Omental fat pad (tissue), 3 donors: ENCODE measurements at regions not wholly inside any gene's neighbourhood (a gene's known extent, or its start where the extent isn't known, plus 50 kb on each side); places are given as distances from the start of the nearest gene placed in this dataset.
"Not testable (repeated sequence)": the region's sequence is repeated elsewhere in the genome, so short reads cannot be mapped to it uniquely, and the experiment has no call there.

Experiments
- ATAC-seq: fragments of 150-250 bp; one replicate; pipeline ENCODE4 v1.9.1; 2016; ENCODE audit warnings: mild to moderate bottlenecking, moderate library complexity; ENCODE audit not compliant: low FRiP score
- DNase-seq: peaks from one replicate; pipeline ENCODE4 v3.0.0-alpha.2; 2019; ENCODE audit warnings: low spot score
- CTCF ChIP-seq, 3 donors: fragments of 450-650 bp; IDR thresholded peaks; one replicate each; pipeline ENCODE4 v1.5.1; 2016 to 2017; ENCODE audit warnings: antibody characterized with exemption in 3 of 3, mild to moderate bottlenecking in 3 of 3, moderate library complexity in 2 of 3

DNA sequence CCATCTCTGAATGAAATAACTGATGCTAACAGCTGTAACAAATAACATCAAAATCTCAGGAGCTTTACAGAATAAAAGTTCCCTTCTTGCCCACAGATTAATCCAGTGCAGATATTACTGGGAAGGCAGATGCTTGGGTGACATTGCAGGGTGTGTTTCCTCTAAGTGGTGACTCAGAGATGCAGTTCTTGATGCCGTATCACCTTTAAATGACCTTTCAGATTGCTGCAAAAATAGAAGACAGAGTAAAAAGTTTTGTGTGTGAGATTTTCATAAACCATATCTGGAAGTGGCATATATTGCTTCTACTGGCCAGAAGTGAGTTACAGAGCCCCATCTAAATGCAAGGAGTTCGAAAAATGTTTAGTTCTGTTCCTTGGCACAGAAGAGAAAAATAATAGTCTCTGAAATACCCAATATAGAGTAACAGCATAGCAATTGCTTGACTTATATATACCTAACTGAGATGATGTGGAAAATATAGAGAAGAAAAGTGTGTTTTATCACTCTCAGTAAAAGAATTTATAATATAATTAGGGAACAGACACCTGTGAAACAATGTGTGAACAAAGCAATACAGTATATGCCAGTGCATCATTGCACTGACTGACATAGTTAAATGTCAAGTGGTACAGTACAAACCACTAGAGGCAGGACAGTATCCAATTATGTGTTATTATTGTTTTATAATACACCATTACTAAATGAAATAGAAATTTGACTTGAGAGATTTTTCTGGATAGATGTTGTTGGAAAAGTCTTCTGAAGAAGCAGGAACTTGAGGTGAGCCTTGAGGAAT lies 430.7 kb upstream of the CBLB start:
- ATAC-seq (no peak), DNase-seq (no peak)
- TF ChIP-seq CTCF (IDR thresholded peaks at IDR 0.05) = no peak

DNA sequence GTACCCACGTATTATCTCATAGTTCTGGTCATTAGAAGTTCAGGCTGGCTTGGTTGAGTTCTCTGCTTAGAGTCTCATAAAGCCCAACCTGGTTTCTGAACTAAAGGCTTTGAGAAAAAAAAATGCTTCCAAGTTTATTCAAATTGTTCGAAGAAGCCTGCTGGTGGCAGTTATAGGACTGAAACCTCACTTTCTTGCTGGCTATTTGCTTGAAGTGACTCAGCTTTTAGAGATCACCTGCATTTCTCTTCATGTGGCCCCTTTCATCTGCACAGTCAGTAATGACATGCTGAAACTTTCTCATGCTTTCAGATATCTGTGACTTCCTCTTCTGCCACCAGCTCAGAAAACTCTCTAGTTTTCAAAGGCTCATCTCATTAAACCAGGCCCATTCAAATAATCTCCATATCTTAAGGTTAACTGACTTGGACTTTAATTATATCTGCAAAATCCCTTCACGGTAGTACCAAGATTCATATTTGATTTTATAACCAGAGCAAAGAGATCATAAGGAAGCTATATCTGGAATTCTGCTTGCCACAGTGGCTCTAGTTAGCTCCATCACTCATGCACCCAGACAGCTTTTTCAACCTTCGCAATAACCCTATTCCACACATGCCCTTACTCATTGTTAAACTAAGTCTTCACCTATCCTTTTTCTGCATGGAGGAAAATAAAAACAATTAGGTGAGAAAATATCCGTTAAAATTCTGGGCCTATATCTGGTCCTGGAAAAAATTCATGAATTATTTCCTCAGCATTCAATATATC lies 433.8 kb upstream of the CBLB start:
- ATAC-seq (no peak), DNase-seq (no peak)
- TF ChIP-seq CTCF (IDR thresholded peaks at IDR 0.05) = no peak

GRCh38 chr3:106303766-106304165 lies 435.0 kb upstream of the CBLB start:
- DNase-seq = no peak
- no peak for TF ChIP-seq CTCF (IDR thresholded peaks at IDR 0.05)
- no peak for ATAC-seq

- no peak for TF ChIP-seq CTCF (IDR thresholded peaks at IDR 0.05)
- DNase-seq (no peak), ATAC-seq (no peak)
Observed at GRCh38 chr3:106305127-106305526, 436.3 kb upstream of the CBLB start.

DNA sequence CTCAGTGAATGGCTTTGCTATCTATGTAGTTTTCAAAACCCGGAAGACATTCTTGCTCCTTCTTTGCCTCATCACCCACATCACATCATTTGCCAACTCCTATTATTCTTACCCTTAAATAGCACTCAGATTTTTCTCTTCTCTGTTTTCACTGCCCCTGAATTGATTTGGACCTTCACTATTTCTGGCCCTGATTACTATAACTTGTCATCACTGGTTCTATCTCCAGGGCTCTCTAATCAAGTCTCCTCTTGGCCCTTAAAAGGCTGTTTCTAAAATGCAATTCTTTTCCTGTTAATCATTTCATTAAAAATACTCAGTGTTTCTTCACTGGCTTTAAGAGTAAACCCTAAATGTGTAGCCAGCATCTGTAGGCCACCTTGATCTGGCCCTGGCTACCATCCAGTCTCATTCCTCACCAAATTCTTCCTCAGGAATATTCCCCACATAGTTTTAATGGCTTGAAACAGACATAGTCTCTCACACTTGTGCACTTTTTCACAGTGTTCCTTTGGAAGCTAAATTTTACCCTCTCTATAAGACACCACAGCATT lies 437.1 kb upstream of the CBLB start:
- DNase-seq = no peak
- no peak for TF ChIP-seq CTCF (IDR thresholded peaks at IDR 0.05)
- no peak for ATAC-seq

DNA sequence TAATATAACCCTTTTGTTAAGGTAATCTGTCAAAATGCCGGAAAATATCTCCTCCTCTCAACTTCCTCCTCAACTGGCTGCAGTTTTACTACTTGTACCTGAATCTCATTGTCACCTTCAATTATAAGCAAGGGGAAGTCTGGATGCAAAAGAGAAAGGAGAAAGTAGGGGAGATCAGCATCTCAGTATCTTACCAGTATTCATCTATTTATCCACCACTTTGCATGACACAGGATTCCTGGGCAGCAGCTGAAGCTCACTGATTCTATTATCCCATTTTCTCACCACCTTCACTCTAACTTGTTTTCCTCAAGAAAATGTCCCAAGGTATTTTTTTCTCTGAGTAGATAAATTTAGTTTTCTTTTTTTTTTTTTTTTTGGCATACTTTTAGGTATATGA lies 440.5 kb upstream of the CBLB start:
- ATAC-seq = no peak
- no peak for TF ChIP-seq CTCF (IDR thresholded peaks at IDR 0.05)
- no peak for DNase-seq

DNA sequence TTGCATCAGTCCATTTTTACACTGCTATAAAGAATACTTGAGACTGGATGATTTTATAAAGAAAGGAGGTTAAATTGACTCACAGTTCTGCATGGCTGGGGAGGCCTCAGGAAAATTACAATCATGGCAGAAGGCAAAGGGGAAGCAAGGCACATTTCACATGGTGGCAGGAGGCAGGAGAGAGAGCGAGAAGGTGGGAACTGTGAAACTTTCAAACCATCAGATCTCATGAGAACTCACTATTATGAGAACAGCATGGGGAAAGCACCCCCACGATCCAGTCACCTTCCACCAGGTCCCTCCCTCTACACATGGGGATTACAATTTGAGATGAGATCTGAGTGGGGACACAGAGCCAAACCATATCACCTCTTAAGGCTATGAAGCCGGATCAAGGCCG lies 441.0 kb upstream of the CBLB start:
- not testable (repeated sequence) for ATAC-seq, DNase-seq
